ENCODE measurements at regions not wholly inside any gene's neighbourhood (a gene's known extent, or its start where the extent isn't known, plus 50 kb on each side); places are given as distances from the start of the nearest gene placed in this dataset.

DNA sequence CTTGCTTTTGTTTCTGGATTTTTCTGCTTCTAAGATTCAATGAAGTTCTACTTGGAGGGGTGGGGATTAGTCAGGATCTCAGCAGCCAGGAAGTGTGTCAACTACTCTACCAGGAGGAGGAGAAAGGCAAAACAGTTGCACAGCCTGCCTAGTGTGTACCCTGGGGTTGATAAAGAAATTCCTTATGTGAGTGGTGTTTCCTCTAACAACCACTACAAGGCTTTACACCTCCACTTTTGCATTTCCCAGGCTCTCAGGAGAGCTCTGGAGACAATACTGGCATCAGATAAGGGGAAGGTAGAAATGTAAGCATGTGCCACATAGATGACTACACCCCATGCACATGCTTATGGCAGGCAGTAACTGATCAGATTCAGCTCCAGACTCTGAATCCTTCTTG lies 174.6 kb downstream of the TOX3 start:
- Histone ChIP-seq H3K27me3 (ENCODE audit: insufficient read depth, poor library complexity, severe bottlenecking) (no peaks in the 10 kb centered on the region), H3K27ac (replicated peaks) (no peak overlapping the region), H3K4me3 (replicated peaks; ENCODE audit: insufficient read depth, low read length) (no peak overlapping the region)
- no peak for TF ChIP-seq GABPA (IDR thresholded peaks at IDR 0.05; ENCODE audit: low read depth)
- TF ChIP-seq SPI1 (IDR thresholded peaks at IDR 0.05; ENCODE audit: borderline replicate concordance, low read depth), result no peak
- no peak for TF ChIP-seq POLR2AphosphoS5 (IDR thresholded peaks at IDR 0.05; ENCODE audit: low read depth)
- TF ChIP-seq, protein P1, sequence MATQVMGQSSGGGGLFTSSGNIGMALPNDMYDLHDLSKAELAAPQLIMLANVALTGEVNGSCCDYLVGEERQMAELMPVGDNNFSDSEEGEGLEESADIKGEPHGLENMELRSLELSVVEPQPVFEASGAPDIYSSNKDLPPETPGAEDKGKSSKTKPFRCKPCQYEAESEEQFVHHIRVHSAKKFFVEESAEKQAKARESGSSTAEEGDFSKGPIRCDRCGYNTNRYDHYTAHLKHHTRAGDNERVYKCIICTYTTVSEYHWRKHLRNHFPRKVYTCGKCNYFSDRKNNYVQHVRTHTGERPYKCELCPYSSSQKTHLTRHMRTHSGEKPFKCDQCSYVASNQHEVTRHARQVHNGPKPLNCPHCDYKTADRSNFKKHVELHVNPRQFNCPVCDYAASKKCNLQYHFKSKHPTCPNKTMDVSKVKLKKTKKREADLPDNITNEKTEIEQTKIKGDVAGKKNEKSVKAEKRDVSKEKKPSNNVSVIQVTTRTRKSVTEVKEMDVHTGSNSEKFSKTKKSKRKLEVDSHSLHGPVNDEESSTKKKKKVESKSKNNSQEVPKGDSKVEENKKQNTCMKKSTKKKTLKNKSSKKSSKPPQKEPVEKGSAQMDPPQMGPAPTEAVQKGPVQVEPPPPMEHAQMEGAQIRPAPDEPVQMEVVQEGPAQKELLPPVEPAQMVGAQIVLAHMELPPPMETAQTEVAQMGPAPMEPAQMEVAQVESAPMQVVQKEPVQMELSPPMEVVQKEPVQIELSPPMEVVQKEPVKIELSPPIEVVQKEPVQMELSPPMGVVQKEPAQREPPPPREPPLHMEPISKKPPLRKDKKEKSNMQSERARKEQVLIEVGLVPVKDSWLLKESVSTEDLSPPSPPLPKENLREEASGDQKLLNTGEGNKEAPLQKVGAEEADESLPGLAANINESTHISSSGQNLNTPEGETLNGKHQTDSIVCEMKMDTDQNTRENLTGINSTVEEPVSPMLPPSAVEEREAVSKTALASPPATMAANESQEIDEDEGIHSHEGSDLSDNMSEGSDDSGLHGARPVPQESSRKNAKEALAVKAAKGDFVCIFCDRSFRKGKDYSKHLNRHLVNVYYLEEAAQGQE (IDR thresholded peaks at IDR 0.05; ENCODE audit: insufficient replicate concordance, low read depth), result no peak
- TF ChIP-seq, protein P2, sequence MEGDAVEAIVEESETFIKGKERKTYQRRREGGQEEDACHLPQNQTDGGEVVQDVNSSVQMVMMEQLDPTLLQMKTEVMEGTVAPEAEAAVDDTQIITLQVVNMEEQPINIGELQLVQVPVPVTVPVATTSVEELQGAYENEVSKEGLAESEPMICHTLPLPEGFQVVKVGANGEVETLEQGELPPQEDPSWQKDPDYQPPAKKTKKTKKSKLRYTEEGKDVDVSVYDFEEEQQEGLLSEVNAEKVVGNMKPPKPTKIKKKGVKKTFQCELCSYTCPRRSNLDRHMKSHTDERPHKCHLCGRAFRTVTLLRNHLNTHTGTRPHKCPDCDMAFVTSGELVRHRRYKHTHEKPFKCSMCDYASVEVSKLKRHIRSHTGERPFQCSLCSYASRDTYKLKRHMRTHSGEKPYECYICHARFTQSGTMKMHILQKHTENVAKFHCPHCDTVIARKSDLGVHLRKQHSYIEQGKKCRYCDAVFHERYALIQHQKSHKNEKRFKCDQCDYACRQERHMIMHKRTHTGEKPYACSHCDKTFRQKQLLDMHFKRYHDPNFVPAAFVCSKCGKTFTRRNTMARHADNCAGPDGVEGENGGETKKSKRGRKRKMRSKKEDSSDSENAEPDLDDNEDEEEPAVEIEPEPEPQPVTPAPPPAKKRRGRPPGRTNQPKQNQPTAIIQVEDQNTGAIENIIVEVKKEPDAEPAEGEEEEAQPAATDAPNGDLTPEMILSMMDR (IDR thresholded peaks at IDR 0.05; ENCODE audit: insufficient read depth, low read length), result no peak
- no peak for DNase-seq (ENCODE audit: low read depth in 1 of 2, low spot score in 1 of 2)

- no peak overlapping the region for H3K27ac ChIP-seq (replicated peaks)
- H3K27me3 ChIP-seq (ENCODE audit: insufficient read depth, poor library complexity, severe bottlenecking), result no peaks in the 10 kb centered on the region
- DNase-seq (ENCODE audit: low read depth in 1 of 2, low spot score in 1 of 2), result no peak
- H3K4me3 ChIP-seq (replicated peaks; ENCODE audit: insufficient read depth, low read length), result no peak overlapping the region
- TF ChIP-seq, protein P1 (IDR thresholded peaks at IDR 0.05; ENCODE audit: insufficient replicate concordance, low read depth), result no peak
- TF ChIP-seq, protein P2 (IDR thresholded peaks at IDR 0.05; ENCODE audit: insufficient read depth, low read length), result no peak
- no peak for TF ChIP-seq POLR2AphosphoS5 (IDR thresholded peaks at IDR 0.05; ENCODE audit: low read depth)
These were observed 178.1 kb downstream of the TOX3 start for GRCh38 chr16:52368859-52369258.

- no peak for DNase-seq (ENCODE audit: low read depth in 1 of 2, low spot score in 1 of 2)
- TF ChIP-seq, protein P2 (IDR thresholded peaks at IDR 0.05; ENCODE audit: insufficient read depth, low read length), result no peak
- no peak for TF ChIP-seq SPI1 (IDR thresholded peaks at IDR 0.05; ENCODE audit: borderline replicate concordance, low read depth)
- TF ChIP-seq GABPA (IDR thresholded peaks at IDR 0.05; ENCODE audit: low read depth), result no peak
- TF ChIP-seq POLR2AphosphoS5 (IDR thresholded peaks at IDR 0.05; ENCODE audit: low read depth), result no peak
- TF ChIP-seq, protein P1 (IDR thresholded peaks at IDR 0.05; ENCODE audit: insufficient replicate concordance, low read depth), result no peak
- no peak overlapping the region for H3K4me3 ChIP-seq (replicated peaks; ENCODE audit: insufficient read depth, low read length)
- H3K27ac ChIP-seq (replicated peaks), result no peak overlapping the region
- no peaks in the 10 kb centered on the region for H3K27me3 ChIP-seq (ENCODE audit: insufficient read depth, poor library complexity, severe bottlenecking)
These were observed 179.1 kb downstream of the TOX3 start for GRCh38 chr16:52367821-52368220.

All from HL-60 (cell line).